ENCODE measurements at regions not wholly inside any gene's neighbourhood (a gene's known extent, or its start where the extent isn't known, plus 50 kb on each side); places are given as distances from the start of the nearest gene placed in this dataset.
A peak's percentile ranks its signal among the peaks of the same experiment; 100 is the strongest.
"Not testable (repeated sequence)": the region's sequence is repeated elsewhere in the genome, so short reads cannot be mapped to it uniquely, and the experiment has no call there.

DNA sequence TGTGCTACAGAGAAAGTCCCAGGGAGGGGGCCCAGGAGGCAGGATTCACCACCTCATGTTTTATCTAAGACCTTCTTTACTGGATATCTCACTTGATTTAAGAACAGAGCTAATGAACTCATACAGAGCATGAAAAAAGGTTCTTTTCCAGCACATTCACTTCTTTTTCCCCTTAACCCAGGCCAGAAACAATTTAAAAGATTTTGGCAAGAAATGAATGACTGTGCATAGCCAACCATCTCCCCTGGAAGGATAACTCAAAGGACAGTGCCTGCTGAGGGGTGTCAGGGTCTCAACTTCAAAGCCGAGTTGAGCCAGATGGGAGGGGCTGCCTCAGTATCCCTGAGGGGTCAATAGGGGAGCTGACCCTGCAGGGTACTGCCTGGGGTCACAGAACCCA is 253.4 kb downstream of the SOD2 start:
- no peak for DNase-seq

DNA sequence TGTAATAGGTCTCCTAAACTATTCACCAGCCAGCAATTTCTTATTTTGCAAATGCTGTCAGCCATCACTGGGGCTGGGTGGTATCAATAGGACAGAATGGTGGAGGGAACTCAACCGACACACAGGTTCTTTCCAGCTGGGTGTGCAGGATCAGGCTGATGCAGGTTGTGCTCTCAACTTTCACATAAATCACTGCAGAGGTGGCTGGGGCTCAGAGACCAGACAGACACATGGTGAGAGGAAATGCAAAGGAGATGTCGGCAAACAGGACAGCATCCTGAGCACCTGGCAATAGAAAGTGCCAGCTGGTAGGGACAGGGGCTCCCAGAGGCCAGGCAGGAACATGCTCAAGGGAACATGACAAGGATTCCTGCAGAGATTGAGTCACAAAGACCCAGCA is 254.9 kb downstream of the SOD2 start:
- peak; percentile 76 for DNase-seq

DNA sequence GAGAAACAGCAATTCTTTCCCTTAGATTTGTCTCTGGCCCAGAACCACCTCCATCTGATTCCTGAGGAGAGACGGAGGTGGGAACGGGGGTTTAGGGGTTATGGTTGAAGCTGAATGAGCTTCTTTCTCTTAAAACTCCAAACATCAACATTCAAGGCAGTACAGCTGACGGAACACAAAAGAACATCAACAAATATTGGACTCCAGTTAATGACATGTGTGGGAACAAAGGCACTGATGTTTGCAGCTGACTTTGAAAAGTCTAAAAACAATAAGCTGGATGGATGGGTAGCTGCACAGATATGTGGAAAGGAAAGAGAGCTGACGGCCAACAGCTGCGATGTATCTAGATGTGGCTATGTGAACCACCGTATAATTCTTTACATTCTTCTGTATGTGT is 256.5 kb downstream of the SOD2 start:
- no peak for DNase-seq

DNA sequence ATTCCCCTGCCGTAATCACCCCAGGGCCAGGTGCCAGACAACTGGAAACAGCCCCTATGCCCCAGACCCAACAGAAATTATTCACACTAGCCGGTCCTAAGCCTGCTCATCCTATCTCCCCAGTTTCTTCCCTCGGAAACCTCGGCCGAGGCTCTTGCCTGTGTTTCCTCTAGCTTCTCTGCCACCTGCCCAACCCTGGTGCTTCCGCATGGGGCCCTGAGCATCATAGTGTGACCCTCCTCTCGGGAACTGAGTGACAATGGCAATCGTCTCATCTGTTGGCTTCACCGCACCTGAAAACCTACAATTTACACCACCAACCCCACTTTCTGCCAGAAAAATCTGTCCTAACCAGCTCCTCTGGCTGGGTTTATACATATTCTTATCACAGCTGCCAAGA is 257.3 kb downstream of the SOD2 start:
- no peak for DNase-seq

DNA sequence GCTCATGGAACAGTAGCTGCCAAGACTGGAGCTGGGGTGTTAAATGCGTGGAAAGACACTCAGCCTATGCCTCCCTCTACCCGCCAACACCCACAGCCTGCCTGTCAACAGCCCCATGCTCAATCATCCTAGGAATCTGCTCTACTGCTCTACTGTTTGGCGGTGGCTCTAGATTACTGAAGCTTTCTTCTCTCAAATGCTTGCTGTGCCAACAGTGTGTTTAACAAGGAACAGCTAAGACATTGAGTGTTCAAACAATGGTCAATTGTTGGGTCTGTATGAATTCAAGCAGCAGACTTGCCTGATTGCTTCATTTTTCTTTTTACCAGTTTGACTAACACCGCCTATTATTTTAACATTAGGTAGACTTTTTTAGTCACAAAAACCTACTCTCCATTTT is 258.6 kb downstream of the SOD2 start:
- no peak for DNase-seq

DNA sequence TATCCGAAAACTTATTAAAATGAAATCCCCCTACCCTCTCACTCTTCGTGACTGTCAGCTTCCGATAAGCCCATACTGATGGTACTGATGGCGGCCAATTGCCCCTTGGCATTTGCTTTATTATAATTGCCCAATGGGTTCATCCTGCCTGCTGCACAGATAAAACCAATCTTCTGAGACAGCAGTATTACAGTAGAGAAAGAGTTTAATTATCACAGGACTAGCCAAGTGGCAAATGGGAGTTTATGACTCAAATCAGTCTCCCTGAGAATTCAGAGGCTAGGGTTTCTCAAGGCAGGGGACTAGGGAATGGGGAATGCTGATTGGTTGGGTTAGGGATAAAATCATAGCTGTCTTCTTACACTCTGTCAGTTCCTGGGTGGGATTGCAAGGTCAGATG is 259.5 kb downstream of the SOD2 start:
- no peak for DNase-seq

DNA sequence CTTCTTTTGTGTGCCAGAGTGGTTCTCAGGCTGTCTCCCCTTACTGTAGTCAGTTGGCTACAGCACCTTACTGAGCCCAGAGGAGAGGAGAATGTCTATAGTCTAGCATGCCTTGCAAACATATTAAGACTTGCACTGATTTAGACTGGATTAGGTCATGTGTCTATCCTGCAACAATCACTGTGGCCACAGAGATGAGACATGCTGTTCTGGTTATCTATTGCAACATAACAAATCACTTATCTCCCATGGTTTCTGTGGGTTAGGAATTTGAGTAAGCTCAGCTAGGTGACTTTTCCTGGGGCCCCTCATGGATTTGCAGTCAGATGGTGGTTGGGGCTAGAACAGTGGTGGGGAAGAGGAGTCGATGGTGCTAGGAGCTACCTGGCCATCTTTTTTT is 261.3 kb downstream of the SOD2 start:
- no peak for DNase-seq

DNA sequence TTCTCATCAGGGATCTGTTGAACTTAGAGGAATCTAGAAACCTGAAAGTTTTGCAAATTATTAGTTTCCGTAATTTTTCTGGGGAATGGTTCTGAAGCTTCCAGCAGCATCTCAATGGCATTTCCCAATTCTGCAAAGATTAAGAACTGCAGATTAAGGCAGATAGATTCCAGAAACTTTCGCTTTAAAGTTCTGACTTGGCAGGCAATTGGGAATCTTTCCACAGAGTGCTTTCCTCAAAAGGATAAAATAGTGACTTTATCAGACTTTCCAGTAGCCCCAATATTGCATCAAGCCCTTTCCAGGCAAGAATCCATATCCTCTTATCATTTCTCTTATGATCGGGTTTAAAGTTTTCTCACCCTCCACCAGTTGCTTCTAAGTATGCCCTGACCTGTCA is 261.1 kb downstream of the FNDC1 start:
- no peak for DNase-seq

GRCh38 chr6:159429433-159429832 is 260.2 kb downstream of the FNDC1 start:
- no peak for DNase-seq

DNA sequence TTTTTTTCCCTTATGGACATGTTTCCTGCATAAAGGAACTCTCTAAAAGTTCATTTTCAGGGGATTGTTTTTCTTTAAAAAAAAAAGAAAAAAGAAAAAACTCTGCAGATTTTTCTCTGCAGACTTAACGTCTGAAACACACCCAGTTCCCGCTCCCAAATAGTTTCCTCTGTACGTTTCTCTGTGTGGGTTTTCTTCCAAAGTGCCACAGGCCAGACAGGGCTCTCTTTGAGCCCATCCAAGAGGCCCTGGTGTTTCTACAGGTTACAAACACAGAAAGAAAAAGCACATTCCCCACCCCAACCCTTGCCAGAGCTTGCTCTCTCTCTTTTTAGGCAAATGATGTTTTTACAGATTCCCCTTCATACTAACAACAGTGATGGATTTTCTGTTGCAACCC is 258.6 kb downstream of the FNDC1 start:
- no peak for DNase-seq

GRCh38 chr6:159427335-159427734 is 258.1 kb downstream of the FNDC1 start:
- DNase-seq = no peak

- no peak for DNase-seq
These were observed 256.2 kb downstream of the FNDC1 start for GRCh38 chr6:159425421-159425820.

DNA sequence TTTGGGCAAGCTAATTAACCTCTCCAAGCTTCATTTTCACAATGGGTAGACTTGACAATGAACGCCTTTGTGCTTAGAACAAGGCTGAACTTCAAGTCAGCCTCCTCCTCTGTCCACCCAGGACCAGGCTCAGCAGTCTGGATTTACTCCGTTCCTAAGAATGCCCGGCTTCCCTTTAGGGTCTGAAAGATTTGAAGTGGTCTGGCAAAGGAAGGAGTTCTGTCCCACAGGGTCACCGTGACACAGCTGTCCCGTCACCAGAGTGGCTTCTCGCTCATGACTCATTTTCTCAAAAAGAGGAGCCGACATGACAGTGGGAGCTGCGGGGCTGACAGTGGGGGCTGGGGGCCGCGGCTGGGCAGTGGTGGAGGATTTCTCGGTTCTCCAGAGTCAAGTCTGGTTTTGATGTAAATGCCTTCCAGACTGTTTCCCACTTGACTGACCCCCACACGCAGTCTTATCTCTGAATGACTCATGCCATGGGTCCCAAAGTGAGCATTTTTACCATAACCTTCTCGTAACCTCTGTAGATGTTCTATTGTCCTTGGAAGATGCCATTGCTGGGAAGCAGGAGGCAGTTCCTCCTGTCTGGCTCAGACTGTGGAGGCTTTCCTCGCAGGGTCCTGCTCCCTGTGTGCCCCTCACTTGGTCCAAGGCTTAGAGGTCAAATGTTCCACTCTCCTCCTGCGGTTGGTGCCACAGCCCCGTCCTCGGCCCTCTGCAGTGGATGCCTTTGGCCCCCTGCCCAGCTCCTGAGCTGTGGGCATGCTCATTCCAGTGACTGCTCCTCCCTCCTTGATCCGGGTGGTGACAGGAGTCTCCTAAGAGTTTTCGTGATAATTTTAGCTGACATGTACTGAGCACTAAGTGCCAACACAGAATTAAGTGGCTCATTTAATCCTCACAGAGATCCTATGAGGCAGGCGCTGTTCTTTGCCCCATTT is 253.1 kb downstream of the FNDC1 start:
- no peak for DNase-seq

- no peak for DNase-seq
These were observed 252.4 kb downstream of the FNDC1 start for GRCh38 chr6:159421586-159421985.

DNA sequence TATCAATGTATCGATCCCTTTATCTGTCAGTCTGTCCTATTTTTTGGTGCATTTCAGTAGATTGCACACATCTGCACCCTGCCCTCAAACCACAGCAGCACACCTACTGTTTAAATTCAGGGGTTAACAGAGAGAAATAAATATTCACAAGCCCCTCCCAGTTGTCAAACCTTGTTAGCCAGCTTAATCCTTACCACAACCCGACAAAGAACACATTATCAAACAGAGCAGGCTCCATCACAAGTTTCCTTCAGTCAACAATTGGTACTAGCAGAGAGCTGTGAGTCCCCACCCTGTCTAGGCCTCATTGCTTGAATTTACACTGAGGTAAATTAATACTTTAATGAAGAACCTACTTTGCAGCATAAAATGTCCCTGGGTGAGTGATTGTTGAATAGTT is 249.8 kb downstream of the FNDC1 start:
- no peak for DNase-seq

- DNase-seq = no peak
These were observed 247.8 kb downstream of the FNDC1 start for GRCh38 chr6:159416891-159417560.

DNA sequence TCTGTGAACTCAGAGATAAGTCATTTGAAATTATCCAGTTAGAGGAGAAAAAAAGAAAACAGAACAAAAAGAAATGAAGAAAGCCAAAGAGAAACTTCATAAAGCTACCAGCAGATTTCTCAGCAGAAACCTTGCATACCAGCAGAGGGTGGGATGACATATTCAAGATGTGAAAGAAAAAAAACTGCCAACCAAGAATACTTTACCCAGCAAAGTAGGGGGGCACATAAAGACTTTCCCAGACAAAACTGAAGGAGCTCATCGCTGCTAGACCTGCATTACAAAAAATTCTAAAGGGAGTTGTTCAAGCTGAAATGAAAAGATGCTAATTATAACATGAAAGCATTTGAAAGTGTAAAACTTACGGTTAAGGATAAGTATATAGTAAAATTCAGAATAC is 246.3 kb downstream of the FNDC1 start:
- DNase-seq = no peak

GRCh38 chr6:159414711-159415110 is 245.5 kb downstream of the FNDC1 start:
- DNase-seq = no peak

- DNase-seq = not testable (repeated sequence)
These were observed 238.1 kb downstream of the FNDC1 start for GRCh38 chr6:159407211-159407780.

DNA sequence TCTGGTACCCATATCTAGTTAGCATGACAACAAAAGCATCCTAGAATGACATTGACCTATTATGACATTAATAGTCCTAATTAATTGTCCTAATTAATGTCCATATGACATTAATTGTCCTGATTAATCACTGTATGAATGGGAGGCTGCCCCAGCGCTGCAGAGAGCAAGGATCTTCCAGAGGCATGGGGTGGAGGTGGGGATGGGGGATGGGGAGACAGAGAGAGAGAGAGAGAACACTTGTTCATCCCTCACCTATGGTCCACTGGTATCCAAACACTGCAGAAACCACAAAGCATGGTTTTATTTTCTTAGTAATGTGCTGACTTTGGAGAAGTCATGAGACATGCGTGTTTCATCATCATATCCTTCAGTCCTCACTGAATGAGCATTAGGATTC is 235.1 kb downstream of the FNDC1 start:
- DNase-seq = no peak

DNA sequence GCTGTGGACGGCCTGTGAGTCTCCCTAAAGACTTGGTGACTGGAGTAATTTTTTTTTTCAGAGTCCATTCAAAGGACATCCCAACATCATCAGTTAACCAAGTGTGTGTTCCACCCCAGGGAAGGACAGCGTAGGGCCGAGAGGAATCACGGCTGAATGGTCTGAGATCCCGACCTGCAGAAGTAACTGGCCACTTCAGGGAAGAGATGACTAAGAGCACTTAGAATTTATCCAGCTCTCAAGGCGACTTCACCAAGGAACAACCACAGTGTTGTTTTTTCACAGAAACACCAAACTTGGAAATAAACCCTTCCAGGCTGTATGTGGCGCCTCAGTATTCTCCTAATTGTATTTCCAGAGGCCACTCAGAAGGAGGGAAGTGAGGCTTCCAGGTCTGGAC is 231.6 kb downstream of the FNDC1 start:
- no peak for DNase-seq

- no peak for DNase-seq
These were observed 230.6 kb downstream of the FNDC1 start for GRCh38 chr6:159399751-159400221.

GRCh38 chr6:159398633-159399032 is 229.4 kb downstream of the FNDC1 start:
- no peak for DNase-seq

DNA sequence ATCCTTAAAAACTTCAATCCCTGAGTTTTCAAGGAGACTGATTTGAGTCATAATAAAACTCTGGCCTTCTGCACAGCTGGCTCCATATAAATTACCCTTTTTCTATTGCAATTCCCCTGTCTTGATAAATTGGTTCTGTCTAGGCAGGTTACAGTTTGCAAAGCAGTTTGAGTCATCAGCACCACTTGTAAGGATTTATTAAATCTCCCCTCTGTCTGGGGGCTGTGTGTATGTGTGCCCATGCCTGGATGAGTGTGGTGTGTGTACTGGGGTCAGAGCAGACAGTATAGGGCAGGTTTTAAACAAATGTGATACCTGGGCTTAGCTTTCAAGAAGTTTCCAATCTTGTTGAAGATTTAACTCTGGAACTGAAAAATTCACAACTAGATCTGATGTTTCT is 228.6 kb downstream of the FNDC1 start:
- no peak for DNase-seq

All from NCI-H2171 treated with DMSO at 0.1 percent for 48 hours (cell line).